PC-3 (cell line): ENCODE measurements at regions not wholly inside any gene's neighbourhood (a gene's known extent, or its start where the extent isn't known, plus 50 kb on each side); places are given as distances from the start of the nearest gene placed in this dataset.

Source experiments
- ATAC-seq: fragments of 200-7000 bp; cut with Tn5 transposase; 2 replicates; pipeline ENCODE4 v1.9.1; 2020; ENCODE audit warnings: mild to moderate bottlenecking, moderate library complexity
- BruUV-seq: library from RNA; stranded (reverse); fragments of 400-500 nt; replicated peaks from 2 replicates; lab custom pipeline; 2021; lab: Mats Ljungman, UMichigan
- CTCF ChIA-PET: fragments of 300-600 bp; sonication (Branson Sonifier 250); formaldehyde crosslinking; loops from one replicate; lab custom pipeline; 2022; ENCODE audit warnings: antibody characterized with exemption; lab: Charles Lee
- POLR2A ChIA-PET: fragments of 300-600 bp; sonication (Branson Sonifier 250); formaldehyde crosslinking; loops from one replicate; lab custom pipeline; 2022; ENCODE audit warnings: antibody characterized with exemption; ENCODE audit not compliant: unreplicated experiment; lab: Charles Lee
- DNase-seq: peaks from one replicate; pipeline ENCODE4 v3.0.0-alpha.2; 2015
- H2AFZ ChIP-seq: fragments of 300-600 bp; sonication (generic); 2 replicates; pipeline ENCODE4 v1.6.0; 2016; ENCODE audit warnings: antibody characterized with exemption, low read length
- H3F3A ChIP-seq: fragments of 300-600 bp; sonication (generic); one replicate; pipeline ENCODE4 v1.6.0; 2017; ENCODE audit warnings: antibody characterized with exemption, low read length, control low read depth, mild to moderate bottlenecking; ENCODE audit not compliant: unreplicated experiment
- H3K27ac ChIP-seq: fragments of 300-600 bp; sonication (generic); 2 replicates; pipeline ENCODE4 v1.5.1; 2016; ENCODE audit warnings: mild to moderate bottlenecking, low read length
- H3K27me3 ChIP-seq: fragments of 300-600 bp; sonication (generic); 2 replicates; pipeline ENCODE4 v1.6.1; 2016; ENCODE audit warnings: low read length, mixed read lengths
- H3K36me3 ChIP-seq: fragments of 300-600 bp; sonication (generic); 2 replicates; pipeline ENCODE4 v1.6.1; 2016; ENCODE audit warnings: low read depth, mixed run types, low read length, mixed read lengths
- H3K4me1 ChIP-seq: fragments of 300-600 bp; sonication (generic); 2 replicates; pipeline ENCODE4 v1.5.1; 2016; ENCODE audit warnings: low read length; ENCODE audit not compliant: insufficient read depth
- H3K4me2 ChIP-seq: fragments of 300-600 bp; sonication (generic); 2 replicates; pipeline ENCODE4 v1.6.0; 2016; ENCODE audit warnings: low read length
- H3K4me3 ChIP-seq: fragments of 300-600 bp; sonication (generic); 2 replicates; pipeline ENCODE4 v1.5.1; 2016; ENCODE audit warnings: mild to moderate bottlenecking, low read length, mixed read lengths
- H3K79me2 ChIP-seq: fragments of 300-600 bp; sonication (generic); 2 replicates; pipeline ENCODE4 v1.6.1; 2017; ENCODE audit warnings: low read length, mixed read lengths
- H3K9ac ChIP-seq: fragments of 300-600 bp; sonication (generic); 2 replicates; pipeline ENCODE4 v1.6.0; 2016; ENCODE audit warnings: mild to moderate bottlenecking, low read length
- H3K9me2 ChIP-seq: fragments of 300-600 bp; sonication (generic); replicated peaks from 2 replicates; pipeline ENCODE4 v1.6.1; 2016; ENCODE audit warnings: mixed run types, low read length, mixed read lengths
- H3K9me3 ChIP-seq: fragments of 300-600 bp; sonication (generic); 2 replicates; pipeline ENCODE4 v1.6.1; 2016; ENCODE audit warnings: low read length, mixed read lengths
- H4K20me1 ChIP-seq: fragments of 300-600 bp; sonication (generic); 2 replicates; pipeline ENCODE4 v1.6.1; 2016; ENCODE audit warnings: low read length, mixed read lengths
- CTCF ChIP-seq: fragments of 300-600 bp; sonication (generic); conservative IDR thresholded peaks from 2 replicates; pipeline ENCODE4 v1.5.1; 2017; ENCODE audit warnings: antibody characterized with exemption, low read depth, mild to moderate bottlenecking, low read length
- EZH2 ChIP-seq: fragments of 300-600 bp; sonication (generic); IDR thresholded peaks from one replicate; pipeline ENCODE4 v1.6.1; 2017; ENCODE audit warnings: antibody characterized with exemption, mild to moderate bottlenecking, low read length; ENCODE audit not compliant: unreplicated experiment
- EZH2phosphoT487 ChIP-seq: fragments of 300-600 bp; sonication (generic); IDR thresholded peaks from 2 replicates; pipeline ENCODE4 v1.6.1; 2018; ENCODE audit warnings: mild to moderate bottlenecking, antibody characterized with exemption, low read length, borderline replicate concordance
- intact Hi-C: fragments of 100-400 bp; cut with micrococcal nuclease; formaldehyde crosslinking; loops from 2 replicates; pipeline ENCODE4 v1.9.0; 2023

GRCh38 chr18:22789600-22789999 is 143.5 kb upstream of the RBBP8 start:
- H3K4me2 ChIP-seq: no peak overlapping the region
- TF ChIP-seq EZH2: no peak
- TF ChIP-seq CTCF: no peak
- no peak for TF ChIP-seq EZH2phosphoT487
- no peaks in the 10 kb centered on the region for H3K27me3 ChIP-seq
- ChIA-PET CTCF (no interaction called here), POLR2A (no interaction called here)
- no peak overlapping the region for H3K9ac ChIP-seq
- H3F3A ChIP-seq: no peaks in the 10 kb centered on the region
- no peaks in the 10 kb centered on the region for H3K4me1 ChIP-seq
- no peaks in the 10 kb centered on the region for H3K9me3 ChIP-seq
- H3K4me3 ChIP-seq: no peak overlapping the region
- H2AFZ ChIP-seq: no peak overlapping the region
- H3K27ac ChIP-seq: no peak overlapping the region
- H4K20me1 ChIP-seq: no peaks in the 10 kb centered on the region
- DNase-seq: no peak
- H3K36me3 ChIP-seq: no peaks in the 10 kb centered on the region
- no peaks in the 10 kb centered on the region for H3K9me2 ChIP-seq
- intact Hi-C loops: no loop called here
- no peaks in the 10 kb centered on the region for H3K79me2 ChIP-seq
- BruUV-seq: no TSS peak
- peak; percentile 35; the same call in 1 of the 2 replicates for ATAC-seq

- H3K27me3 ChIP-seq: no peaks in the 10 kb centered on the region
- no peaks in the 10 kb centered on the region for H3K9me3 ChIP-seq
- H3K4me1 ChIP-seq: no peaks in the 10 kb centered on the region
- no peak for TF ChIP-seq EZH2phosphoT487
- TF ChIP-seq CTCF: no peak
- no peak for TF ChIP-seq EZH2
- no peaks in the 10 kb centered on the region for H3K9me2 ChIP-seq
- no peak overlapping the region for H3K27ac ChIP-seq
- DNase-seq (no peak), ATAC-seq (no peak)
- H3K79me2 ChIP-seq: no peaks in the 10 kb centered on the region
- CTCF ChIA-PET: no interaction called here
- BruUV-seq: no TSS peak
- H3K4me3 ChIP-seq: no peak overlapping the region
- H3K9ac ChIP-seq: no peak overlapping the region
- H2AFZ ChIP-seq: no peak overlapping the region
- intact Hi-C loops: no loop called here
- no peaks in the 10 kb centered on the region for H3F3A ChIP-seq
- H3K4me2 ChIP-seq: no peak overlapping the region
- H3K36me3 ChIP-seq: no peaks in the 10 kb centered on the region
- POLR2A ChIA-PET: no interaction called here
- H4K20me1 ChIP-seq: no peaks in the 10 kb centered on the region
These were observed 142.4 kb upstream of the RBBP8 start for GRCh38 chr18:22790545-22791309.

GRCh38 chr18:22791310-22791610 is 141.9 kb upstream of the RBBP8 start:
- no peak overlapping the region for H3K27ac ChIP-seq
- DNase-seq: no peak
- no peaks in the 10 kb centered on the region for H3F3A ChIP-seq
- no peaks in the 10 kb centered on the region for H3K79me2 ChIP-seq
- TF ChIP-seq EZH2 (no peak), CTCF (no peak), EZH2phosphoT487 (no peak)
- H3K4me1 ChIP-seq: peaks cover 5% of the 10 kb centered on the region
- no TSS peak for BruUV-seq
- H3K4me2 ChIP-seq: no peak overlapping the region
- no peak overlapping the region for H3K4me3 ChIP-seq
- ATAC-seq: no peak
- no peak overlapping the region for H3K9ac ChIP-seq
- no peaks in the 10 kb centered on the region for H4K20me1 ChIP-seq
- intact Hi-C loops: no loop called here
- no peak overlapping the region for H2AFZ ChIP-seq
- H3K27me3 ChIP-seq: no peaks in the 10 kb centered on the region
- no peaks in the 10 kb centered on the region for H3K9me3 ChIP-seq
- H3K36me3 ChIP-seq: no peaks in the 10 kb centered on the region
- no peaks in the 10 kb centered on the region for H3K9me2 ChIP-seq
- POLR2A ChIA-PET: interaction anchor here (0.7 kb wide), 1 partner anchor 147 kb away, joined by 3 read pairs; no protein-coding TSS in a partner anchor
- CTCF ChIA-PET: no interaction called here
